ENCODE measurements at regions not wholly inside any gene's neighbourhood (a gene's known extent, or its start where the extent isn't known, plus 50 kb on each side); places are given as distances from the start of the nearest gene placed in this dataset.

DNA sequence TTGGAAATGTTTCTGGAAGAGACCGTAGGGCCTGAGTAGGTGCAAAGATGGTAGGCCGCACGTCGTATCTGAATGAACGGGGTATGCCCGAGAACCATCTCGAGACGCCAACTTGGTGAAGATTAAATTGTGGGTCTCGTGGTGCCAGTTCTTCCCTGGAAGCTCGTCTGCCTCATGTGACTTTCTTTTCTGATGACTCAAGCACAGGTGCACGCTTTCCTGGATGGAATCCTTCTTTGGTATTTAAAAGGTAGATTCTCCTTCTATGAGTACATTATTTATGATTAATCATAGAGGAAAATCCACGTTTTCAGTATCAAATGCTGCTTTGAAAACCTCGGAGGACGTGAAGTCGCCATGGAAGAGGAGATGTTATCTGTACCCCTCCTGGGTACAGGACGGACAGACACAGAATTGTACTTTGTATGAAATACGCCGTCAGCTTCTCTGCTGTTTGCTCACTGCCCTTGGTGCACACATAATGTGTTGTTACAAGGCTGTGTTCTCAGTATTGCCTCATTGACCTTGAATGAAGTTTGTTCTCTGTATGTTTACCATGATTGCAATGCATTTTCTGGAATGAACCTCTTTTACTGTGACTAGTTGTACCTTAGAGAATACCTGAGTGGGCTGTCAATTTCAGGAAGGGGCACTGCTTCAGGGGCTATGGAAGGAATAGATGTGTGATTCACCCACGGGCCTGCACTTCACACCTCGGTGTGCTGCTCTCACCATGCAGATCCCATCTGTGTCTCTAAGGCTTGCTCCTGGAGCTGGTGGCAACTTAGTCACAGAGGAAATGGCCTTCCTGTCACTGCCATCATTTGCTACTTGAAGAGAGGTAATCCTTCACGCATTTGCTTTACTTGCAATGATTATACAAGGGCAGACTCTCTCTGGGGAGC is 137.3 kb upstream of the RTL1 start (continued):
- TF ChIP-seq CHCHD3 (CRISPR knock-in tag; IDR thresholded peaks at IDR 0.05) = no peak
- no peak for TF ChIP-seq NCOA5 (CRISPR knock-in tag; IDR thresholded peaks at IDR 0.05)
- TF ChIP-seq KLF6 (CRISPR knock-in tag; IDR thresholded peaks at IDR 0.05) = no peak
- no peak for TF ChIP-seq HNRNPH1 (optimal IDR thresholded peaks at IDR 0.05; ENCODE audit: low read depth, low read length)
- no peak for TF ChIP-seq ZNF563 (CRISPR knock-in tag; IDR thresholded peaks at IDR 0.05)
- TF ChIP-seq TGIF2 (CRISPR knock-in tag; IDR thresholded peaks at IDR 0.05) = no peak
- peak; percentile 71; the same call in 1 of the 2 replicates for TF ChIP-seq ZNF281 (CRISPR knock-in tag; IDR thresholded peaks at IDR 0.05; ENCODE audit: borderline replicate concordance)
- TF ChIP-seq, protein P1, sequence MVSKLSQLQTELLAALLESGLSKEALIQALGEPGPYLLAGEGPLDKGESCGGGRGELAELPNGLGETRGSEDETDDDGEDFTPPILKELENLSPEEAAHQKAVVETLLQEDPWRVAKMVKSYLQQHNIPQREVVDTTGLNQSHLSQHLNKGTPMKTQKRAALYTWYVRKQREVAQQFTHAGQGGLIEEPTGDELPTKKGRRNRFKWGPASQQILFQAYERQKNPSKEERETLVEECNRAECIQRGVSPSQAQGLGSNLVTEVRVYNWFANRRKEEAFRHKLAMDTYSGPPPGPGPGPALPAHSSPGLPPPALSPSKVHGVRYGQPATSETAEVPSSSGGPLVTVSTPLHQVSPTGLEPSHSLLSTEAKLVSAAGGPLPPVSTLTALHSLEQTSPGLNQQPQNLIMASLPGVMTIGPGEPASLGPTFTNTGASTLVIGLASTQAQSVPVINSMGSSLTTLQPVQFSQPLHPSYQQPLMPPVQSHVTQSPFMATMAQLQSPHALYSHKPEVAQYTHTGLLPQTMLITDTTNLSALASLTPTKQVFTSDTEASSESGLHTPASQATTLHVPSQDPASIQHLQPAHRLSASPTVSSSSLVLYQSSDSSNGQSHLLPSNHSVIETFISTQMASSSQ (IDR thresholded peaks at IDR 0.05; ENCODE audit: low read depth) = 0 out of 2 replicates have a peak, but pooled peaks have one; percentile 28
- TF ChIP-seq, protein P1 (CRISPR knock-in tag; IDR thresholded peaks at IDR 0.05; ENCODE audit: borderline replicate concordance) = no peak
- peak; percentile 46; the same call in 1 of the 2 replicates for TF ChIP-seq ZKSCAN8 (CRISPR knock-in tag; IDR thresholded peaks at IDR 0.05; ENCODE audit: borderline replicate concordance)
